ENCODE measurements at regions not wholly inside any gene's neighbourhood (a gene's known extent, or its start where the extent isn't known, plus 50 kb on each side); places are given as distances from the start of the nearest gene placed in this dataset.

DNA sequence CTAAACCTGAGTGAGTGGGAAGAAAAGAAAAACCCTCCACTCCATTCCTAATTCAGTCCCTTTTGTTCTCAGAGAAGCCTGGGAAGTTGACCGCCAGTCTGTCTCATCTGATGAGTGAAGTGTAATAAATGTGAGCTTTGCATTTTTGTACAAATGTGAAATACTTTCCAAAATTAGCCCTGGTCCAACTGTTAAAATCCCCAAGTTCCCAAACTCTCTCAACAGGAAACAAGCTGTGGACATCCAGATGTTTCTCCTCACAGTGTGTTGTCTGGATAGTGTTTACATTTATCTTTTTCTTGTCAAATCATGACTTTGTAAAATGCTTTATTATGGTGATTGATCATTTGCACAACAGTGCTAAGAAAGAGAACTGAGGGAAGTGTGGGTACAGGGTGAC is 145.1 kb downstream of the TM2D1 start:
- TF ChIP-seq ZNF274 (IDR thresholded peaks at IDR 0.05; ENCODE audit: low read depth, low read length) (no peak), SUZ12 (IDR thresholded peaks at IDR 0.05; ENCODE audit: extremely low read depth, insufficient read depth, insufficient read length) (no peak), YY1 (IDR thresholded peaks at IDR 0.05; ENCODE audit: insufficient read depth, insufficient read length) (no peak)
